Ovary (tissue), 3 donors: ENCODE measurements at regions not wholly inside any gene's neighbourhood (a gene's known extent, or its start where the extent isn't known, plus 50 kb on each side); places are given as distances from the start of the nearest gene placed in this dataset.

Experiments
- EP300 ChIP-seq: sonication (generic); formaldehyde crosslinking; IDR thresholded peaks from one replicate; pipeline ENCODE4 v1.6.1; 2017; ENCODE audit warnings: antibody characterized with exemption
- POLR2A ChIP-seq: fragments of 450-650 bp; IDR thresholded peaks from one replicate; pipeline ENCODE4 v1.6.1; 2017; ENCODE audit warnings: antibody characterized with exemption, mild to moderate bottlenecking, moderate library complexity
- TF ChIP-seq, protein P1 (sequence below), 3 donors: fragments of 450-650 bp in 2 of 3; fragments of 200-600 bp in 1 of 3; IDR thresholded peaks; one replicate each; pipeline versions ENCODE4 v1.5.1 to v1.8.0; 2016 to 2022; ENCODE audit warnings: antibody characterized with exemption in 3 of 3, mild to moderate bottlenecking in 1 of 3
- donor health status: DM: no; HTN: no; CAD: no.

GRCh38 chr10:118856106-118856505, 101.3 kb upstream of the CACUL1 start:
- TF ChIP-seq, protein P1, sequence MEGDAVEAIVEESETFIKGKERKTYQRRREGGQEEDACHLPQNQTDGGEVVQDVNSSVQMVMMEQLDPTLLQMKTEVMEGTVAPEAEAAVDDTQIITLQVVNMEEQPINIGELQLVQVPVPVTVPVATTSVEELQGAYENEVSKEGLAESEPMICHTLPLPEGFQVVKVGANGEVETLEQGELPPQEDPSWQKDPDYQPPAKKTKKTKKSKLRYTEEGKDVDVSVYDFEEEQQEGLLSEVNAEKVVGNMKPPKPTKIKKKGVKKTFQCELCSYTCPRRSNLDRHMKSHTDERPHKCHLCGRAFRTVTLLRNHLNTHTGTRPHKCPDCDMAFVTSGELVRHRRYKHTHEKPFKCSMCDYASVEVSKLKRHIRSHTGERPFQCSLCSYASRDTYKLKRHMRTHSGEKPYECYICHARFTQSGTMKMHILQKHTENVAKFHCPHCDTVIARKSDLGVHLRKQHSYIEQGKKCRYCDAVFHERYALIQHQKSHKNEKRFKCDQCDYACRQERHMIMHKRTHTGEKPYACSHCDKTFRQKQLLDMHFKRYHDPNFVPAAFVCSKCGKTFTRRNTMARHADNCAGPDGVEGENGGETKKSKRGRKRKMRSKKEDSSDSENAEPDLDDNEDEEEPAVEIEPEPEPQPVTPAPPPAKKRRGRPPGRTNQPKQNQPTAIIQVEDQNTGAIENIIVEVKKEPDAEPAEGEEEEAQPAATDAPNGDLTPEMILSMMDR (IDR thresholded peaks at IDR 0.05): no peak
- TF ChIP-seq POLR2A (no peak), EP300 (no peak)
